ENCODE measurements at regions not wholly inside any gene's neighbourhood (a gene's known extent, or its start where the extent isn't known, plus 50 kb on each side); places are given as distances from the start of the nearest gene placed in this dataset.

- Histone ChIP-seq H3K9ac (ENCODE audit: low read length in 3 of 3) (no peak overlapping the region), H3K27me3 (ENCODE audit: control insufficient read depth, insufficient read depth, low read length) (no peaks in the 10 kb centered on the region), H3K36me3 (ENCODE audit: control insufficient read depth in 2 of 3, insufficient read depth in 3 of 3, low read length in 3 of 3) (no peaks in the 10 kb centered on the region), H3K4me3 (ENCODE audit: low read length in 3 of 3) (no peak overlapping the region), H3K27ac (ENCODE audit: low read depth in 2 of 2, low read length in 2 of 2) (no peak overlapping the region), H3K4me1 (ENCODE audit: control insufficient read depth in 2 of 3, insufficient read depth in 2 of 3, low read depth in 1 of 3, low read length in 3 of 3) (no peaks in the 10 kb centered on the region), H3K9me3 (ENCODE audit: control insufficient read depth in 2 of 3, insufficient read depth in 1 of 3, low read length in 3 of 3) (no peaks in the 10 kb centered on the region)
- FAIRE-seq (no peak), DNase-seq (no peak)
- no peak for TF ChIP-seq CTCF (IDR thresholded peaks at IDR 0.05; ENCODE audit: borderline replicate concordance, extremely low read depth, insufficient read depth)
- intact Hi-C loops (cut with DNase I), result no loop called here
These were observed 1204.1 kb upstream of the AUTS2 start for GRCh38 chr7:68394131-68394530.

- Histone ChIP-seq H3K9ac (ENCODE audit: low read length in 3 of 3) (no peak overlapping the region), H3K27ac (ENCODE audit: low read depth in 2 of 2, low read length in 2 of 2) (no peak overlapping the region), H3K4me3 (ENCODE audit: low read length in 3 of 3) (no peak overlapping the region), H3K9me3 (ENCODE audit: control insufficient read depth in 2 of 3, insufficient read depth in 1 of 3, low read length in 3 of 3) (no peaks in the 10 kb centered on the region), H3K27me3 (ENCODE audit: control insufficient read depth, insufficient read depth, low read length) (no peaks in the 10 kb centered on the region), H3K36me3 (ENCODE audit: control insufficient read depth in 2 of 3, insufficient read depth in 3 of 3, low read length in 3 of 3) (no peaks in the 10 kb centered on the region), H3K4me1 (ENCODE audit: control insufficient read depth in 2 of 3, insufficient read depth in 2 of 3, low read depth in 1 of 3, low read length in 3 of 3) (no peaks in the 10 kb centered on the region)
- no peak for FAIRE-seq
- intact Hi-C loops (cut with DNase I), result no loop called here
- no peak for TF ChIP-seq CTCF (IDR thresholded peaks at IDR 0.05; ENCODE audit: borderline replicate concordance, extremely low read depth, insufficient read depth)
- DNase-seq, result no peak
These were observed 1198.2 kb upstream of the AUTS2 start for GRCh38 chr7:68399991-68400590.

GRCh38 chr7:68400783-68401182 is 1197.5 kb upstream of the AUTS2 start:
- no peak overlapping the region for H3K9ac ChIP-seq (ENCODE audit: low read length in 3 of 3)
- H3K36me3 ChIP-seq (ENCODE audit: control insufficient read depth in 2 of 3, insufficient read depth in 3 of 3, low read length in 3 of 3), result no peaks in the 10 kb centered on the region
- FAIRE-seq, result no peak

More at GRCh38 chr7:68400783-68401182, 1197.5 kb upstream of the AUTS2 start:
- Histone ChIP-seq H3K9me3 (ENCODE audit: control insufficient read depth in 2 of 3, insufficient read depth in 1 of 3, low read length in 3 of 3) (no peaks in the 10 kb centered on the region), H3K27me3 (ENCODE audit: control insufficient read depth, insufficient read depth, low read length) (no peaks in the 10 kb centered on the region), H3K4me1 (ENCODE audit: control insufficient read depth in 2 of 3, insufficient read depth in 2 of 3, low read depth in 1 of 3, low read length in 3 of 3) (no peaks in the 10 kb centered on the region), H3K27ac (ENCODE audit: low read depth in 2 of 2, low read length in 2 of 2) (no peak overlapping the region), H3K4me3 (ENCODE audit: low read length in 3 of 3) (no peak overlapping the region)
- intact Hi-C loops (cut with DNase I), result no loop called here
- no peak for TF ChIP-seq CTCF (IDR thresholded peaks at IDR 0.05; ENCODE audit: borderline replicate concordance, extremely low read depth, insufficient read depth)
- DNase-seq, result no peak

All from kidney (tissue), 13 donors.